Liver (tissue), 8 donors: ENCODE measurements at regions not wholly inside any gene's neighbourhood (a gene's known extent, or its start where the extent isn't known, plus 50 kb on each side); places are given as distances from the start of the nearest gene placed in this dataset.

ENCODE experiments used
- DNase-seq: peaks from one replicate; pipeline ENCODE4 v3.0.0-alpha.2; 2017; ENCODE audit warnings: low spot score
- H3K27ac ChIP-seq, 2 donors: one replicate each; pipeline ENCODE4 v1.7.0; 2013; ENCODE audit warnings: inconsistent platforms in 2 of 2, low read length in 2 of 2, control low read depth in 1 of 2, low read depth in 1 of 2, mild to moderate bottlenecking in 1 of 2
- H3K27me3 ChIP-seq, 4 donors: one replicate each; pipeline versions ENCODE4 v1.6.1 to v1.7.0; 2013; ENCODE audit warnings: low read length in 3 of 4, inconsistent platforms in 1 of 4, mild to moderate bottlenecking in 1 of 4, moderate library complexity in 1 of 4; ENCODE audit not compliant: control insufficient read depth in 4 of 4, insufficient read depth in 4 of 4
- H3K36me3 ChIP-seq, 4 donors: one replicate each; pipeline versions ENCODE4 v1.6.1 to v1.7.0; 2013; ENCODE audit warnings: low read length in 3 of 4, mild to moderate bottlenecking in 3 of 4, low read depth in 1 of 4, moderate library complexity in 1 of 4; ENCODE audit not compliant: control insufficient read depth in 4 of 4, insufficient read depth in 3 of 4
- H3K4me1 ChIP-seq, 4 donors: one replicate each; pipeline versions ENCODE4 v1.6.1 to v1.7.0; 2013; ENCODE audit warnings: low read length in 3 of 4, mild to moderate bottlenecking in 3 of 4, moderate library complexity in 1 of 4; ENCODE audit not compliant: control insufficient read depth in 4 of 4, insufficient read depth in 4 of 4
- H3K4me3 ChIP-seq, 3 donors: one replicate each; pipeline versions ENCODE4 v1.6.1 to v1.7.0; 2013; ENCODE audit warnings: low read length in 3 of 3, control low read depth in 1 of 3, low read depth in 1 of 3, mild to moderate bottlenecking in 1 of 3
- H3K9ac ChIP-seq, 2 donors: one replicate each; pipeline ENCODE4 v1.7.0; 2013; ENCODE audit warnings: low read length in 2 of 2, mild to moderate bottlenecking in 2 of 2, moderate library complexity in 2 of 2, control low read depth in 1 of 2, low read depth in 1 of 2
- H3K9me3 ChIP-seq, 4 donors: one replicate each; pipeline versions ENCODE4 v1.6.1 to v1.7.0; 2013; ENCODE audit warnings: low read length in 3 of 4; ENCODE audit not compliant: control insufficient read depth in 4 of 4
- FOXA1 ChIP-seq: IDR thresholded peaks from 2 replicates; pipeline ENCODE4 v1.6.1; 2016; ENCODE audit warnings: antibody characterized with exemption
- FOXA2 ChIP-seq: IDR thresholded peaks from 2 replicates; pipeline ENCODE4 v1.6.1; 2016; ENCODE audit warnings: antibody characterized with exemption
- GABPA ChIP-seq, 2 donors: IDR thresholded peaks in 1 of 2; conservative IDR thresholded peaks in 1 of 2; 2 replicates each; pipeline ENCODE4 v1.6.1; 2016; ENCODE audit warnings: antibody characterized with exemption in 2 of 2, mild to moderate bottlenecking in 1 of 2, moderate library complexity in 1 of 2
- HNF4A ChIP-seq, 2 donors: conservative IDR thresholded peaks; 2 replicates each; pipeline ENCODE4 v1.6.1; 2016; ENCODE audit warnings: antibody characterized with exemption in 2 of 2, mild to moderate bottlenecking in 2 of 2
- JUND ChIP-seq, 2 donors: IDR thresholded peaks; 2 replicates each; pipeline ENCODE4 v1.6.1; 2016; ENCODE audit warnings: antibody characterized with exemption in 2 of 2
- RXRA ChIP-seq, 2 donors: IDR thresholded peaks; 2 replicates each; pipeline ENCODE4 v1.6.1; 2017 to 2018; ENCODE audit warnings: antibody characterized with exemption in 2 of 2, mild to moderate bottlenecking in 1 of 2
- SP1 ChIP-seq: IDR thresholded peaks from 2 replicates; pipeline ENCODE4 v1.6.1; 2018; ENCODE audit warnings: antibody characterized with exemption, mild to moderate bottlenecking
- YY1 ChIP-seq: IDR thresholded peaks from 2 replicates; pipeline ENCODE4 v1.6.1; 2016; ENCODE audit warnings: antibody characterized with exemption, mild to moderate bottlenecking
- WGBS: extraction: QIAGEN DNeasy Blood & Tissue Kit; methylation state at CpG from one replicate; pipeline ENCODE4 v1.1.7; 2013; 5-methylcytosine and 5-hydroxymethylcytosine counted together
- TF ChIP-seq, protein P1 (sequence below): fragments of 150-350 bp; IDR thresholded peaks from 2 replicates; pipeline ENCODE4 v1.5.1; 2017; ENCODE audit warnings: improper control_type of control experiment, low read depth, low read length; ENCODE audit not compliant: missing input control
- TF ChIP-seq, protein P2 (sequence below): IDR thresholded peaks from 2 replicates; pipeline ENCODE4 v1.6.1; 2016; ENCODE audit warnings: antibody characterized with exemption, mild to moderate bottlenecking
- TF ChIP-seq, protein P3 (sequence below): IDR thresholded peaks from 2 replicates; pipeline ENCODE4 v1.6.1; 2016; ENCODE audit warnings: antibody characterized with exemption
- TF ChIP-seq, protein P4 (sequence below): IDR thresholded peaks from 2 replicates; pipeline ENCODE4 v1.6.1; 2016; ENCODE audit warnings: antibody characterized with exemption
- TF ChIP-seq, protein P5 (sequence below): IDR thresholded peaks from 2 replicates; pipeline ENCODE4 v1.6.1; 2016; ENCODE audit warnings: antibody characterized with exemption
- donor health status: healthy.
- donor health status: healthy.
- donor health status: healthy.
- donor health status: healthy.
- donor health status: healthy.

DNA sequence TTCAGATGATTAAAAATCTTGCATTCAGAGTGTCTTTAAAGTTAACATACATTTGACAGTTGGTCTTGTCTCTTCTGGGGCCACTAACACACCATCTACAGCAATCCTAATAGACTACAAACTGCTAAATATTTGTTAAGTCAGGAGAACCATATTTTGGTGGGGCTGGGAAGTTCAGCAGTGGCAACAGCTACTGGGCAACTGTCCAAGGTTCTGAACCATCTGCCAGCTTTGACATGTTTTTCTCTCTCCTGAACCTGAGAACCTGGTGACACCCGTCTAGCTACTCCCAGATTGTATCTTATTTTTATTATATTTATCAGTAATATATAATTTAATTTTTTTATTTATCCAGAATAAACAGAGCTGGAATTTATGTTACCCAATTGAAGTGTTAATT lies 199.0 kb upstream of the DPYD start:
- TF ChIP-seq, protein P1, sequence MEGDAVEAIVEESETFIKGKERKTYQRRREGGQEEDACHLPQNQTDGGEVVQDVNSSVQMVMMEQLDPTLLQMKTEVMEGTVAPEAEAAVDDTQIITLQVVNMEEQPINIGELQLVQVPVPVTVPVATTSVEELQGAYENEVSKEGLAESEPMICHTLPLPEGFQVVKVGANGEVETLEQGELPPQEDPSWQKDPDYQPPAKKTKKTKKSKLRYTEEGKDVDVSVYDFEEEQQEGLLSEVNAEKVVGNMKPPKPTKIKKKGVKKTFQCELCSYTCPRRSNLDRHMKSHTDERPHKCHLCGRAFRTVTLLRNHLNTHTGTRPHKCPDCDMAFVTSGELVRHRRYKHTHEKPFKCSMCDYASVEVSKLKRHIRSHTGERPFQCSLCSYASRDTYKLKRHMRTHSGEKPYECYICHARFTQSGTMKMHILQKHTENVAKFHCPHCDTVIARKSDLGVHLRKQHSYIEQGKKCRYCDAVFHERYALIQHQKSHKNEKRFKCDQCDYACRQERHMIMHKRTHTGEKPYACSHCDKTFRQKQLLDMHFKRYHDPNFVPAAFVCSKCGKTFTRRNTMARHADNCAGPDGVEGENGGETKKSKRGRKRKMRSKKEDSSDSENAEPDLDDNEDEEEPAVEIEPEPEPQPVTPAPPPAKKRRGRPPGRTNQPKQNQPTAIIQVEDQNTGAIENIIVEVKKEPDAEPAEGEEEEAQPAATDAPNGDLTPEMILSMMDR, result no peak
- TF ChIP-seq, protein P2, sequence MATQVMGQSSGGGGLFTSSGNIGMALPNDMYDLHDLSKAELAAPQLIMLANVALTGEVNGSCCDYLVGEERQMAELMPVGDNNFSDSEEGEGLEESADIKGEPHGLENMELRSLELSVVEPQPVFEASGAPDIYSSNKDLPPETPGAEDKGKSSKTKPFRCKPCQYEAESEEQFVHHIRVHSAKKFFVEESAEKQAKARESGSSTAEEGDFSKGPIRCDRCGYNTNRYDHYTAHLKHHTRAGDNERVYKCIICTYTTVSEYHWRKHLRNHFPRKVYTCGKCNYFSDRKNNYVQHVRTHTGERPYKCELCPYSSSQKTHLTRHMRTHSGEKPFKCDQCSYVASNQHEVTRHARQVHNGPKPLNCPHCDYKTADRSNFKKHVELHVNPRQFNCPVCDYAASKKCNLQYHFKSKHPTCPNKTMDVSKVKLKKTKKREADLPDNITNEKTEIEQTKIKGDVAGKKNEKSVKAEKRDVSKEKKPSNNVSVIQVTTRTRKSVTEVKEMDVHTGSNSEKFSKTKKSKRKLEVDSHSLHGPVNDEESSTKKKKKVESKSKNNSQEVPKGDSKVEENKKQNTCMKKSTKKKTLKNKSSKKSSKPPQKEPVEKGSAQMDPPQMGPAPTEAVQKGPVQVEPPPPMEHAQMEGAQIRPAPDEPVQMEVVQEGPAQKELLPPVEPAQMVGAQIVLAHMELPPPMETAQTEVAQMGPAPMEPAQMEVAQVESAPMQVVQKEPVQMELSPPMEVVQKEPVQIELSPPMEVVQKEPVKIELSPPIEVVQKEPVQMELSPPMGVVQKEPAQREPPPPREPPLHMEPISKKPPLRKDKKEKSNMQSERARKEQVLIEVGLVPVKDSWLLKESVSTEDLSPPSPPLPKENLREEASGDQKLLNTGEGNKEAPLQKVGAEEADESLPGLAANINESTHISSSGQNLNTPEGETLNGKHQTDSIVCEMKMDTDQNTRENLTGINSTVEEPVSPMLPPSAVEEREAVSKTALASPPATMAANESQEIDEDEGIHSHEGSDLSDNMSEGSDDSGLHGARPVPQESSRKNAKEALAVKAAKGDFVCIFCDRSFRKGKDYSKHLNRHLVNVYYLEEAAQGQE, result peak; percentile 93
- TF ChIP-seq JUND (IDR thresholded peaks at IDR 0.05) (no peak), HNF4A (conservative IDR thresholded peaks at IDR 0.05) (no peak)
- TF ChIP-seq, protein P3, sequence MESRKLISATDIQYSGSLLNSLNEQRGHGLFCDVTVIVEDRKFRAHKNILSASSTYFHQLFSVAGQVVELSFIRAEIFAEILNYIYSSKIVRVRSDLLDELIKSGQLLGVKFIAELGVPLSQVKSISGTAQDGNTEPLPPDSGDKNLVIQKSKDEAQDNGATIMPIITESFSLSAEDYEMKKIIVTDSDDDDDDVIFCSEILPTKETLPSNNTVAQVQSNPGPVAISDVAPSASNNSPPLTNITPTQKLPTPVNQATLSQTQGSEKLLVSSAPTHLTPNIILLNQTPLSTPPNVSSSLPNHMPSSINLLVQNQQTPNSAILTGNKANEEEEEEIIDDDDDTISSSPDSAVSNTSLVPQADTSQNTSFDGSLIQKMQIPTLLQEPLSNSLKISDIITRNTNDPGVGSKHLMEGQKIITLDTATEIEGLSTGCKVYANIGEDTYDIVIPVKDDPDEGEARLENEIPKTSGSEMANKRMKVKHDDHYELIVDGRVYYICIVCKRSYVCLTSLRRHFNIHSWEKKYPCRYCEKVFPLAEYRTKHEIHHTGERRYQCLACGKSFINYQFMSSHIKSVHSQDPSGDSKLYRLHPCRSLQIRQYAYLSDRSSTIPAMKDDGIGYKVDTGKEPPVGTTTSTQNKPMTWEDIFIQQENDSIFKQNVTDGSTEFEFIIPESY, result no peak
- 31% methylated on average over 1 of the region's 1 CpG for WGBS
- H3K9me3 ChIP-seq, result no peaks in the 10 kb centered on the region
- no peaks in the 10 kb centered on the region for H3K4me1 ChIP-seq
- H3K27me3 ChIP-seq, result no peaks in the 10 kb centered on the region
- H3K9ac ChIP-seq, result no peak overlapping the region
- DNase-seq, result no peak
- no peaks in the 10 kb centered on the region for H3K36me3 ChIP-seq
- no peak overlapping the region for H3K4me3 ChIP-seq
- H3K27ac ChIP-seq, result no peak overlapping the region

- no peak for DNase-seq
- 76% methylated on average over 1 of the region's 1 CpG for WGBS
- Histone ChIP-seq H3K9ac (no peak overlapping the region), H3K4me1 (no peaks in the 10 kb centered on the region), H3K27me3 (no peaks in the 10 kb centered on the region), H3K4me3 (no peak overlapping the region), H3K36me3 (no peaks in the 10 kb centered on the region), H3K27ac (no peak overlapping the region), H3K9me3 (no peaks in the 10 kb centered on the region)
- TF ChIP-seq, protein P4, sequence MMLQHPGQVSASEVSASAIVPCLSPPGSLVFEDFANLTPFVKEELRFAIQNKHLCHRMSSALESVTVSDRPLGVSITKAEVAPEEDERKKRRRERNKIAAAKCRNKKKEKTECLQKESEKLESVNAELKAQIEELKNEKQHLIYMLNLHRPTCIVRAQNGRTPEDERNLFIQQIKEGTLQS, result no peak
- no peak for TF ChIP-seq YY1
These were observed 193.0 kb upstream of the DPYD start for GRCh38 chr1:98113811-98114210.

DNA sequence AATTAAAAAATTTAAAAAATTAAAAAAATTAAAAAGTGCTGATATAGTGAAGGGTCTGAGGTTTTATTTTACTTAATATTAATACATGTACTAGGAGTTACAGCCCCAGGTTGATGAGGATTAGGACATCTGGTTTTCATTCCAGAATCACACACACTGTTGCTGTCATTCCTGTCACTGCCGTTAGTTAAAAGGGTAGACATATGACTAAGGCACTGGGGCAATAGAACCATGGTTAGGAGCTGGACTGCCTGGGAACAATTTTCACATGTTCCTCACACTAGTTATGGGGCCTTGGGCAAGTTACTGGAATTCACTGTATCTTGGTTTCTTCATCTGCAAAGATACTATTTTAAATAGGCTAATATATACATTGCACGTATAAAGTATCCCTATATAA lies 191.8 kb upstream of the DPYD start:
- Histone ChIP-seq H3K27ac (no peak overlapping the region), H3K9me3 (peaks cover 0 to 9% (median 4%) of the 10 kb centered on the region in 4 donors), H3K9ac (no peak overlapping the region), H3K4me1 (no peaks in the 10 kb centered on the region), H3K27me3 (no peaks in the 10 kb centered on the region), H3K36me3 (no peaks in the 10 kb centered on the region), H3K4me3 (no peak overlapping the region)
- no peak for DNase-seq
- WGBS, result 89% methylated on average over 2 of the region's 2 CpGs
- TF ChIP-seq, protein P2, result no peak
- TF ChIP-seq SP1 (no peak), FOXA1 (no peak), JUND (IDR thresholded peaks at IDR 0.05) (no peak), YY1 (no peak), RXRA (IDR thresholded peaks at IDR 0.05) (no peak), GABPA (IDR thresholded peaks at IDR 0.05 in 1 of 2, conservative IDR thresholded peaks at IDR 0.05 in 1 of 2) (no peak), FOXA2 (no peak)
- TF ChIP-seq, protein P1, result no peak
- TF ChIP-seq, protein P5, sequence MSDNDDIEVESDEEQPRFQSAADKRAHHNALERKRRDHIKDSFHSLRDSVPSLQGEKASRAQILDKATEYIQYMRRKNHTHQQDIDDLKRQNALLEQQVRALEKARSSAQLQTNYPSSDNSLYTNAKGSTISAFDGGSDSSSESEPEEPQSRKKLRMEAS, result no peak
